Liver (tissue), 8 donors: ENCODE measurements at regions not wholly inside any gene's neighbourhood (a gene's known extent, or its start where the extent isn't known, plus 50 kb on each side); places are given as distances from the start of the nearest gene placed in this dataset.

Experiments used
- DNase-seq: peaks from one replicate; pipeline ENCODE4 v3.0.0-alpha.2; 2017; ENCODE audit warnings: low spot score
- H3K27ac ChIP-seq, 2 donors: one replicate each; pipeline ENCODE4 v1.7.0; 2013; ENCODE audit warnings: inconsistent platforms in 2 of 2, low read length in 2 of 2, control low read depth in 1 of 2, low read depth in 1 of 2, mild to moderate bottlenecking in 1 of 2
- H3K27me3 ChIP-seq, 4 donors: one replicate each; pipeline versions ENCODE4 v1.6.1 to v1.7.0; 2013; ENCODE audit warnings: low read length in 3 of 4, inconsistent platforms in 1 of 4, mild to moderate bottlenecking in 1 of 4, moderate library complexity in 1 of 4; ENCODE audit not compliant: control insufficient read depth in 4 of 4, insufficient read depth in 4 of 4
- H3K36me3 ChIP-seq, 4 donors: one replicate each; pipeline versions ENCODE4 v1.6.1 to v1.7.0; 2013; ENCODE audit warnings: low read length in 3 of 4, mild to moderate bottlenecking in 3 of 4, low read depth in 1 of 4, moderate library complexity in 1 of 4; ENCODE audit not compliant: control insufficient read depth in 4 of 4, insufficient read depth in 3 of 4
- H3K4me1 ChIP-seq, 4 donors: one replicate each; pipeline versions ENCODE4 v1.6.1 to v1.7.0; 2013; ENCODE audit warnings: low read length in 3 of 4, mild to moderate bottlenecking in 3 of 4, moderate library complexity in 1 of 4; ENCODE audit not compliant: control insufficient read depth in 4 of 4, insufficient read depth in 4 of 4
- H3K4me3 ChIP-seq, 3 donors: one replicate each; pipeline versions ENCODE4 v1.6.1 to v1.7.0; 2013; ENCODE audit warnings: low read length in 3 of 3, control low read depth in 1 of 3, low read depth in 1 of 3, mild to moderate bottlenecking in 1 of 3
- H3K9ac ChIP-seq, 2 donors: one replicate each; pipeline ENCODE4 v1.7.0; 2013; ENCODE audit warnings: low read length in 2 of 2, mild to moderate bottlenecking in 2 of 2, moderate library complexity in 2 of 2, control low read depth in 1 of 2, low read depth in 1 of 2
- H3K9me3 ChIP-seq, 4 donors: one replicate each; pipeline versions ENCODE4 v1.6.1 to v1.7.0; 2013; ENCODE audit warnings: low read length in 3 of 4; ENCODE audit not compliant: control insufficient read depth in 4 of 4
- ATF3 ChIP-seq: IDR thresholded peaks from 2 replicates; pipeline ENCODE4 v1.6.1; 2016; ENCODE audit warnings: antibody characterized with exemption
- CTCF ChIP-seq: fragments of 150-350 bp; IDR thresholded peaks from 2 replicates; pipeline ENCODE4 v1.5.1; 2017; ENCODE audit warnings: improper control_type of control experiment, low read depth, low read length; ENCODE audit not compliant: missing input control
- EGR1 ChIP-seq, 2 donors: IDR thresholded peaks; 2 replicates each; pipeline ENCODE4 v1.6.1; 2016 to 2018; ENCODE audit warnings: antibody characterized with exemption in 2 of 2, low read depth in 2 of 2
- GABPA ChIP-seq, 2 donors: IDR thresholded peaks in 1 of 2; conservative IDR thresholded peaks in 1 of 2; 2 replicates each; pipeline ENCODE4 v1.6.1; 2016; ENCODE audit warnings: antibody characterized with exemption in 2 of 2, mild to moderate bottlenecking in 1 of 2, moderate library complexity in 1 of 2
- HNF4A ChIP-seq, 2 donors: conservative IDR thresholded peaks; 2 replicates each; pipeline ENCODE4 v1.6.1; 2016; ENCODE audit warnings: antibody characterized with exemption in 2 of 2, mild to moderate bottlenecking in 2 of 2
- HNF4G ChIP-seq: IDR thresholded peaks from 2 replicates; pipeline ENCODE4 v1.6.1; 2016; ENCODE audit warnings: antibody characterized with exemption
- MAX ChIP-seq: IDR thresholded peaks from 2 replicates; pipeline ENCODE4 v1.6.1; 2016; ENCODE audit warnings: antibody characterized with exemption
- RAD21 ChIP-seq, 2 donors: IDR thresholded peaks; 2 replicates each; pipeline ENCODE4 v1.6.1; 2016; ENCODE audit warnings: antibody characterized with exemption in 2 of 2, mild to moderate bottlenecking in 2 of 2
- REST ChIP-seq: IDR thresholded peaks from 2 replicates; pipeline ENCODE4 v1.6.1; 2016; ENCODE audit warnings: antibody characterized with exemption, mild to moderate bottlenecking
- RXRA ChIP-seq, 2 donors: IDR thresholded peaks; 2 replicates each; pipeline ENCODE4 v1.6.1; 2017 to 2018; ENCODE audit warnings: antibody characterized with exemption in 2 of 2, mild to moderate bottlenecking in 1 of 2
- SP1 ChIP-seq: IDR thresholded peaks from 2 replicates; pipeline ENCODE4 v1.6.1; 2018; ENCODE audit warnings: antibody characterized with exemption, mild to moderate bottlenecking
- YY1 ChIP-seq: IDR thresholded peaks from 2 replicates; pipeline ENCODE4 v1.6.1; 2016; ENCODE audit warnings: antibody characterized with exemption, mild to moderate bottlenecking
- ZBTB33 ChIP-seq: IDR thresholded peaks from 2 replicates; pipeline ENCODE4 v1.6.1; 2016; ENCODE audit warnings: antibody characterized with exemption
- WGBS: extraction: QIAGEN DNeasy Blood & Tissue Kit; methylation state at CpG from one replicate; pipeline ENCODE4 v1.1.7; 2013; 5-methylcytosine and 5-hydroxymethylcytosine counted together
- donor health status: healthy.
- donor health status: healthy.
- donor health status: healthy.
- donor health status: healthy.
- donor health status: healthy.

GRCh38 chr5:130476325-130476724 lies 572.1 kb downstream of the CHSY3 start:
- no peak overlapping the region for H3K9ac ChIP-seq
- peaks cover 0 to 3% (median 0%) of the 10 kb centered on the region in 4 donors for H3K27me3 ChIP-seq
- no peak overlapping the region for H3K4me3 ChIP-seq
- H3K4me1 ChIP-seq: no peaks in the 10 kb centered on the region
- DNase-seq: no peak
- WGBS: 68% methylated on average over 6 of the region's 6 CpGs
- TF ChIP-seq MAX (no peak), RXRA (IDR thresholded peaks at IDR 0.05) (no peak), EGR1 (IDR thresholded peaks at IDR 0.05; ENCODE audit: low read depth in 2 of 2) (no peak), REST (no peak), GABPA (IDR thresholded peaks at IDR 0.05 in 1 of 2, conservative IDR thresholded peaks at IDR 0.05 in 1 of 2) (no peak), SP1 (no peak), CTCF (no peak), HNF4A (conservative IDR thresholded peaks at IDR 0.05) (no peak), RAD21 (IDR thresholded peaks at IDR 0.05) (no peak), ATF3 (no peak), YY1 (no peak), HNF4G (no peak)
- no peaks in the 10 kb centered on the region for H3K36me3 ChIP-seq
- peaks cover 0 to 4% (median 1%) of the 10 kb centered on the region in 4 donors for H3K9me3 ChIP-seq
- H3K27ac ChIP-seq: no peak overlapping the region

- no peak overlapping the region for H3K9ac ChIP-seq
- H3K27me3 ChIP-seq: no peaks in the 10 kb centered on the region
- no peak overlapping the region for H3K4me3 ChIP-seq
- DNase-seq: no peak
- TF ChIP-seq ZBTB33: no peak
- TF ChIP-seq RAD21 (IDR thresholded peaks at IDR 0.05): no peak
- H3K27ac ChIP-seq: no peak overlapping the region
- no peaks in the 10 kb centered on the region for H3K9me3 ChIP-seq
- no peaks in the 10 kb centered on the region for H3K4me1 ChIP-seq
- H3K36me3 ChIP-seq: no peaks in the 10 kb centered on the region
- WGBS: 87% methylated on average over 1 of the region's 1 CpG
Observed at GRCh38 chr5:130462516-130462915, 558.3 kb downstream of the CHSY3 start.
